ENCODE measurements at regions not wholly inside any gene's neighbourhood (a gene's known extent, or its start where the extent isn't known, plus 50 kb on each side); places are given as distances from the start of the nearest gene placed in this dataset.

- ATAC-seq (ENCODE audit: insufficient number of reproducible peaks, low FRiP score, low read depth), result no peak
Measured at GRCh38 chr11:4203603-4204360, 109.2 kb downstream of the RRM1 start.

GRCh38 chr11:4202749-4203148 lies 108.2 kb downstream of the RRM1 start:
- H3K4me1 ChIP-seq (ENCODE audit: control insufficient read depth in 1 of 2, low read depth in 2 of 2), result no peaks in the 10 kb centered on the region
- no peaks in the 10 kb centered on the region for H3K9me3 ChIP-seq
- H3K27me3 ChIP-seq (replicated peaks; ENCODE audit: insufficient read depth), result no peaks in the 10 kb centered on the region
- no peak overlapping the region for H3K27ac ChIP-seq
- DNase-seq (ENCODE audit: low spot score), result no peak
- H3K4me3 ChIP-seq, result no peak overlapping the region
- TF ChIP-seq, protein P1, sequence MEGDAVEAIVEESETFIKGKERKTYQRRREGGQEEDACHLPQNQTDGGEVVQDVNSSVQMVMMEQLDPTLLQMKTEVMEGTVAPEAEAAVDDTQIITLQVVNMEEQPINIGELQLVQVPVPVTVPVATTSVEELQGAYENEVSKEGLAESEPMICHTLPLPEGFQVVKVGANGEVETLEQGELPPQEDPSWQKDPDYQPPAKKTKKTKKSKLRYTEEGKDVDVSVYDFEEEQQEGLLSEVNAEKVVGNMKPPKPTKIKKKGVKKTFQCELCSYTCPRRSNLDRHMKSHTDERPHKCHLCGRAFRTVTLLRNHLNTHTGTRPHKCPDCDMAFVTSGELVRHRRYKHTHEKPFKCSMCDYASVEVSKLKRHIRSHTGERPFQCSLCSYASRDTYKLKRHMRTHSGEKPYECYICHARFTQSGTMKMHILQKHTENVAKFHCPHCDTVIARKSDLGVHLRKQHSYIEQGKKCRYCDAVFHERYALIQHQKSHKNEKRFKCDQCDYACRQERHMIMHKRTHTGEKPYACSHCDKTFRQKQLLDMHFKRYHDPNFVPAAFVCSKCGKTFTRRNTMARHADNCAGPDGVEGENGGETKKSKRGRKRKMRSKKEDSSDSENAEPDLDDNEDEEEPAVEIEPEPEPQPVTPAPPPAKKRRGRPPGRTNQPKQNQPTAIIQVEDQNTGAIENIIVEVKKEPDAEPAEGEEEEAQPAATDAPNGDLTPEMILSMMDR (IDR thresholded peaks at IDR 0.05), result no peak
- H3K36me3 ChIP-seq, result no peaks in the 10 kb centered on the region
- ATAC-seq (ENCODE audit: insufficient number of reproducible peaks, low FRiP score, low read depth), result no peak

More at GRCh38 chr11:4203603-4204360, 109.2 kb downstream of the RRM1 start:
- Histone ChIP-seq H3K9me3 (no peaks in the 10 kb centered on the region), H3K4me3 (no peak overlapping the region), H3K36me3 (no peaks in the 10 kb centered on the region), H3K27me3 (replicated peaks; ENCODE audit: insufficient read depth) (no peaks in the 10 kb centered on the region), H3K27ac (no peak overlapping the region), H3K4me1 (ENCODE audit: control insufficient read depth in 1 of 2, low read depth in 2 of 2) (no peaks in the 10 kb centered on the region)
- TF ChIP-seq, protein P1 (IDR thresholded peaks at IDR 0.05), result no peak
- DNase-seq (ENCODE audit: low spot score), result no peak

DNA sequence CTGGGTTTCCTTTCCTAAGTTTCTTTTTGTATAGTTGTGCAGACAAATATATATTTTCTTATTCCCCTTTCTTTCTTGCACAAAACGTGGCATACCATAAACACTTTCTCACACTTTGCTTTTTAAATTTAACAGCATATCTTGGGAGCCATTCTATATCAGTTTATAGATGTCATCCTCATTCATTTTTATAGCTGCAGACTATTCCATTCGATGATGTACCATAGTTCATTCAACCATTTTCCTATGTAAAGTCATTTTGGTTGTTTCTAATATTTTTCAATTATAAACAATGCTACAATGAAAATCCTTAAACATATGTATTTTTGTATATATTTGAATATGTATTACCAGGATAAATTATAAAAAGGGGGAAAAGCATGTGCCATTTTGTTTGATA lies 102.5 kb downstream of the RRM1 start:
- no peaks in the 10 kb centered on the region for H3K36me3 ChIP-seq
- ATAC-seq (ENCODE audit: insufficient number of reproducible peaks, low FRiP score, low read depth) (no peak), DNase-seq (ENCODE audit: low spot score) (no peak)
- H3K9me3 ChIP-seq, result no peaks in the 10 kb centered on the region
- TF ChIP-seq, protein P1 (IDR thresholded peaks at IDR 0.05), result no peak
- no peak overlapping the region for H3K27ac ChIP-seq
- no peaks in the 10 kb centered on the region for H3K4me1 ChIP-seq (ENCODE audit: control insufficient read depth in 1 of 2, low read depth in 2 of 2)
- no peak overlapping the region for H3K4me3 ChIP-seq
- no peaks in the 10 kb centered on the region for H3K27me3 ChIP-seq (replicated peaks; ENCODE audit: insufficient read depth)

DNA sequence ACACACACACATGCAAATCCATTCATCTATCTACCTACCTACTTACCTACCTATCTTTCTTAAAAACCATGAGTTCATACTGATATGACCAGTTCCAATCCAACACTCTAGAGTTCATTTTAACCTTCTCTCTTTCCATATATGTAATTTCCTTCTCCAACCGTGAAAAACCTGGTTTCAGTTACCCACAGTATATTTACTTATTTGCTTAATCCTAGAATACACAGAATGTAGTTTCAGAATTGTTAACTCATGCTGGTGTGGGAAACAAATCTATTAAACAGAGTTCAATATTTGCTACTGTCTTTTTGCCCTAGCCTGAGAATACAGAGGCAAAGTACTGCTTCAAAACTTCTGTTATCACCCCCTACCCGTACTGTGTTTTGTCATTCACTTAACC lies 101.3 kb downstream of the RRM1 start:
- TF ChIP-seq, protein P1 (IDR thresholded peaks at IDR 0.05), result no peak
- H3K9me3 ChIP-seq, result no peaks in the 10 kb centered on the region
- no peak overlapping the region for H3K4me3 ChIP-seq
- peaks cover 0 to 5% of the 10 kb centered on the region in 2 donors for H3K4me1 ChIP-seq (ENCODE audit: control insufficient read depth in 1 of 2, low read depth in 2 of 2)
- DNase-seq (ENCODE audit: low spot score), result no peak
- H3K36me3 ChIP-seq, result no peaks in the 10 kb centered on the region
- no peaks in the 10 kb centered on the region for H3K27me3 ChIP-seq (replicated peaks; ENCODE audit: insufficient read depth)
- ATAC-seq (ENCODE audit: insufficient number of reproducible peaks, low FRiP score, low read depth), result no peak
- H3K27ac ChIP-seq, result no peak overlapping the region

DNA sequence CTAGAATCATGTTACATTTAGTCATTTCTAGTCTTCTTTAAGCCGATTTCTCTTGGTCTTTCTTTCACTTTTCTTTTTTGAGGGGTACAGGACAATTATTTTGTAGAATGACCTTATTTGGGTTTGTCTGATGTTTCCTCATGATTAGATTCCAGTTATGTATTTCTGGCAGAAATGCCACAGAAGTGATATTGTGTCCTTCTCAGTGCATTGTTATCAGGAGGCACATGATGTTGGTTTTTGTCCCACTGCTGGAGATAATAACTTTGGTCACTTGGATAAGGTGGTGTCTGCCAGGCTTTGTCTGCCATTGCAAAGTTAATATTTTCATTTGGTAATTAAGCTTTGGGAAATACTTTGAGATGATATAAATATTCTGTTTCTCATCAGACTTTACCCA lies 100.3 kb downstream of the RRM1 start:
- H3K27me3 ChIP-seq (replicated peaks; ENCODE audit: insufficient read depth), result no peaks in the 10 kb centered on the region
- DNase-seq (ENCODE audit: low spot score), result no peak
- no peak overlapping the region for H3K4me3 ChIP-seq
- TF ChIP-seq, protein P1 (IDR thresholded peaks at IDR 0.05), result no peak
- no peak for ATAC-seq (ENCODE audit: insufficient number of reproducible peaks, low FRiP score, low read depth)
- no peaks in the 10 kb centered on the region for H3K36me3 ChIP-seq
- H3K27ac ChIP-seq, result no peak overlapping the region
- peaks cover 0 to 14% of the 10 kb centered on the region in 2 donors for H3K4me1 ChIP-seq (ENCODE audit: control insufficient read depth in 1 of 2, low read depth in 2 of 2)
- no peaks in the 10 kb centered on the region for H3K9me3 ChIP-seq

Data from thoracic aorta (tissue), 2 donors.